GM19324 (cell line): ENCODE measurements at regions not wholly inside any gene's neighbourhood (a gene's known extent, or its start where the extent isn't known, plus 50 kb on each side); places are given as distances from the start of the nearest gene placed in this dataset.
"Not testable (repeated sequence)": the region's sequence is repeated elsewhere in the genome, so short reads cannot be mapped to it uniquely, and the experiment has no call there.

Source experiments
- ATAC-seq: cut with Tn5 transposase; IDR thresholded peaks from one replicate; pipeline ENCODE4 v1.9.1; 2021; ENCODE audit warnings: mild to moderate bottlenecking, moderate library complexity; ENCODE audit not compliant: unreplicated experiment, low FRiP score

DNA sequence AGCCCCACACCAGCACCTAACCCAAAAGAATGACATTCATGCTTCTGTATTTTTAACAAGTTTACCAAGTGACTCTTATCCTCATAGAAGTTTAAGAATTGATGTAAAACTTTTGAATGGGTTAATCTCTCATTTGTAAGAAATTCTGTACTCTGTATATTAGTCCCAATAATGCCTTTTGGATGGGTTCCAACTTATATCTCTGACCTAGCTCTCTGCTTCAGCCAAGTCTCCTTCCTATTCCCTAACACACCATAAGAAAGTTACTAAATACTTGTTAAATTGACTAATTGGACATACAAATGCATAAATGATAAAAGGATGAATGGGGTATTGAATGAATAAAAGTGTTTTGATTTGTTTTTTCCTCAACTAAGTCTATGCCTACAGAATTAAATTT is 557.3 kb downstream of the TMTC2 start:
- no peak for ATAC-seq

DNA sequence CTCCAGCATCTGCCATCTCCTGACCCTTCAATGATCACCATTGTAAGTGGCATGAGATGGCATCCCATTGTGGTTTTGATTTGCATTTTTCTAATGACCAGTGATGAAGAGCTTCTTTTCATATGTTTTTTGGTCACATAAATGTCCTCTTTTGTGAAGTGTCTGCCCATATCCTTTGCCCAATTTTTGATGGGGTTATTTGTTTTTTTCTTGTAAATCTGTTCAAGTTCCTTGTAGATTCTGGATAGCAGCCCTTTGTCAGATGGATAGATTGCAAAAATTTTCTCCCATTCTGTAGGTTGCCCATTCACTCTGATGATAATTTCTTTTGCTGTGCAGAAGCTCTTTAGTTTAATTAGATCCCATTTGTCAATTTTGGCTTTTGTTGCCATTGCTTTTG is 547.3 kb downstream of the TMTC2 start:
- not testable (repeated sequence) for ATAC-seq

DNA sequence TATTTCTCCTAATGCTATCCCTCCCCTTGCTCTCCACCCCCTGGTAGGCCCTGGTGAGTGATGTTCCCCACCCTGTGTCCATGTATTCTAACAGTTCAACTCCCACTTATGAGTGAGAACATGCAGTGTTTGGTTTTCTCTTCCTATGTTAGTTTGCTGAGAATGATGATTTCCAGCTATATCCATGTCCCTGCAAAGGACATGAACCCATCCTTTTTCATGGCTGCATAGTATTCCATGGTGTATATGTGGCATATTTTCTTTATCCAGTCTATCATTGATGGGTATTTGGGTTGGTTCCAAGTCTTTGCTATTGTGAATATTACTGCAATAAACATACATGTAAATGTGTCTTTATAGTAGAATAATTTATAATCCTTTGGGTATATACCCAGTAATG is 540.3 kb downstream of the TMTC2 start:
- not testable (repeated sequence) for ATAC-seq

DNA sequence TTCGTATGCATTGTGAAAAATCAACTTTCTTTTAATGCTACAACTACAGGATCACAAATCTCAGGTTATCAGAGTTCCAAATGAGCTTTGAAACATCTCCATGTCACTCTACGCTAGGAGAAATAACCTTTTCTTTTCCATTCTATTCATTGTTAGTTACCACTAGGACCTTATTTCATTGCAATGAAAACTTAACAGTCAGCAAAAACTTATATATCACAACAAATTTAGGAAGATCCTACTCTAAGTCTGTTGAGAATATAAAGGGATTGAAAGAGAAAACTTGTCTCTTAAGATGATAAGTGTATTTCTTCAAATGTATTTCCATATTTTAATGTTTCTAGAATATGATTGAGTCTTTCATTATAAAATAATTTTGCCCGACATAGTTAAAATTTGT is 539.1 kb downstream of the TMTC2 start:
- no peak for ATAC-seq

DNA sequence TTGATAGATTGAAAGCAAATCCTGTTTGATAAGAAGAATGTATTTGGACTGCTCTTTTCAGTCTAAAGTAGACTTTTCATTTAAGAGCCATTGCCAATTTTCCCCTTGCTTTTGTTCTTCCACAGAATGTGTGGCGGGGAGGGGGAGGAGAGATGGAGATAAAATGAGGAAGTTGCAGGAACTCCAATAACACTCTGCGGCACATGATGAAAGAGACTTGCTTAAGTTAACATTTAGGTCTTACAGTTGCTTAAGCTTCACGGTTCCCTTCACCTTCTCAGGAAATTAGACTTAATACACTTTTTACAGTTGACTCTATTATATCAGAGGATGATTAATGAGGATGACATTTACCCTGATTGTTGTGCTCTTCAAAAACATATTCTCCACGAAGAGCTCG is 537.3 kb downstream of the TMTC2 start:
- no peak for ATAC-seq

DNA sequence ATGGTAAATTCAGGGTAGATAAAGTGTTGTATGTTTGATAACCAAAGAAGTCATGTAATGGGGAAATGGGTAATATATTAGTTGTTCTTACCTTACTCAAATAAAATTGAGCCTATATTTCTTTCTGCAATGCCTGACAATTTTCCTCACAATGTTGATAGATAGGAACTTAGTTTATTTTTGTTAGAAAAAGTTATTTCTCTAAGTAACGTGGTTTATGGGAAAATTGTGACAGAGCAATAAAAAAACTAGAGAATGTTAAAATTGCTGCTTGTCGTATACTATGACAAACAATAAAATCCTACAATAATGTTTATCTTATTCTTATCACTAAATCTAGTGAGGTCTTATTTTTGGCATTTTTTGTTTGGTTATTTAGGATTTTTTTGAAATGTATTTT is 534.1 kb downstream of the TMTC2 start:
- no peak for ATAC-seq

DNA sequence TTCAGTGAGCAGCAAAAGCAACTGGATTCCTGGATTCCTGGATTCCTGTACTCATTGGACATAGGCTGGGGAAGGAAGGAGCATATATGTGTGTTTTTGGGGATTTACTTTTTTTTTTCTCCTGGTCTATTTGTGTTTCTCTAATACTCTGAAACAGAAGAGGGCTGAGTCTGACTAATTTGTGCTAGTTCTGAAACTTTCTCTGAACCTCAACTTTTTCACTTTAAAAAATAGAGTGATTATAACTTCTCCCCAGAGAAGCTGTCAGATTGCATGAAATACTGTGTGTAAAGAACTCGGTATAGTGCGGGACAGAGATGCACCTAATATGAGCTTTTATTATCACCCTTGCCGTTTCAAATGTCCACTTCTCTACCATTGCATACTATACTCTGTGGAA is 529.5 kb downstream of the TMTC2 start:
- ATAC-seq = no peak

DNA sequence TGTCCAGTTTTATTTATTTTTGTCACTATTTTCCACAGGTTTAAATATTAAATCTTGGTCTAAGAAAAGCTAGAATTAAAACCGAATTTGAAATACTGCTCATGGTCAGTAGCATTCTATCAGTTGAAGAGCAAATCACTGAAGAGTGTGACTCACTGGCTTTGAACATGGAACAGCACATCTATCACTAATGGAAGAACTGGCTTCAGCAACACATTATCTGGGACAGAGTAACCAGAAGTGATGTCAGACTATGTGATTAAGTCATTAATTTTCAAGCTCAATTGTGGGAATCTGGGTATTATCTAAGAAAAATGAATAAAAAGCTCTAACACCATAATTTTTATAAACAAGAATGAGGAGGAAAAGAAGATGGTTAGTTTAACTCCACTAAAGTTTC is 527.5 kb downstream of the TMTC2 start:
- ATAC-seq = no peak

DNA sequence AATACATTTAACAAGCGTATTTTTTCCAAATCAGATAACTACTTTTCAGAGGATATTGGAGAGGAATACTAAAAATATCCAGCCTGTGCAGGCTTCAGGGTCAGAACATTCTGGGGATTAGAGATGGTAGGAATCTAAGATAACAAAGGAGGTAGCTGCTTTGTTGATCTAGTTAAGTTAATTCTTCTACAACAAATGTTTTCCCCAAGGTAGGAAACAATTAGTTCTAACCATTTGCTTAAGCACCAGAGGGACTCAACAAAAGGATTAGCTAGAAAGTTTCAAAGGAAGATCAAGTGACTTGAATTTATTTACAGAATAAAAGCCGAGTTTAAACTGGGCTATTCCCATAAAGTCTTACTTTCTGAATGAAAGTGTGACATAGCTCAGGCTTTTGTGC is 524.2 kb downstream of the TMTC2 start:
- ATAC-seq = no peak

DNA sequence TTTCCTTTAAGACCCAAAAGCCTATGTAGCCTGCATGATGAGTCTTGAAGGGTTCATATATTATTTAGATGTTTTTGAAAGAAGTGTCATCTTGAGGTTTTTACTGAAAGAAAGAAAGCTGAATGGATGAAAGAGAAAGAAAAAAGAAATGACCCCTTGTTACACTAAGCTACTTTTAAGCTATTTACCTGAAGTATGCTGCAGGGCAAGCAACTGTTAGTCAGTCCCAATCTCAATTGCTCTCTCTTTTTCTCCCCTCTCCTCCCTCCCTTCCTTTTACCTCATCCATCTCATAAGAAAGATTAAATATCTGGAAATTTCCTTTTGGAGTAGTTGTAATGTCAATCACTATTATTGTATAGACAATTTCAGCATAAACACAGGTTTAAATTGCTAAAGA is 512.4 kb downstream of the TMTC2 start:
- ATAC-seq = no peak

DNA sequence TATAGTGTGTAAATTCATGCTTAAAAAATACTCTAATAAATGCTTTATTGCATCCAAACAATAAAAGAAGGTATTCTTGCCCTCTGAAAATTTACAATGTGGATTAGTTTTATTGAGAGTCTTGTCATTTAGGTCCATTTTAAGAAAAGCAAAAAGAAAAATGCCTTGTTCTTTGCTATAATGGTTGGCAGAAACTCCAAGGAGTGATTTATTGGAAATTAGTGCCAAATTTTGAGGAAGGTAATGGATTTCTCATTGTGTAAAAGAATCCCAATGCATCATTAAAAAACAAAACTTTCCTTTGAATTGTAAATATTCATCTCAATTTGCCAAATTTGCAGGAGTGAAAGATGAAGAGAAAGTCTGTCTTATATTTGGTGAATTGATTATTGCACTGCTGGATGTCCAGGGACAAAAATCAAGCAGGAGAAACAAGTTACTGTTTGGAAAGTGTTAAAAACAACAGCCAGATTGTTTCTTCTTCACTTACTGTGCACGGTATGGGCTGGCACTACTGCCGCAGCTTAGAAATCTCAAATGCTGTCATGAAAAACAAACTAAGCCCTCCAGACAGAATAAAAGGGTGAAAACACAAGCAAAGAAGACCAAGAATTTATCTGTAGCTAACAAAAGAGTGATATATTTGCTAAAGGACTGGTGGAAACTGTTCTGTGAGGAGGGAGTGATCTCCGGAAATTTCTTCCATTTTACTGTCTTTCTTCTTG is 511.7 kb downstream of the TMTC2 start:
- ATAC-seq = no peak

DNA sequence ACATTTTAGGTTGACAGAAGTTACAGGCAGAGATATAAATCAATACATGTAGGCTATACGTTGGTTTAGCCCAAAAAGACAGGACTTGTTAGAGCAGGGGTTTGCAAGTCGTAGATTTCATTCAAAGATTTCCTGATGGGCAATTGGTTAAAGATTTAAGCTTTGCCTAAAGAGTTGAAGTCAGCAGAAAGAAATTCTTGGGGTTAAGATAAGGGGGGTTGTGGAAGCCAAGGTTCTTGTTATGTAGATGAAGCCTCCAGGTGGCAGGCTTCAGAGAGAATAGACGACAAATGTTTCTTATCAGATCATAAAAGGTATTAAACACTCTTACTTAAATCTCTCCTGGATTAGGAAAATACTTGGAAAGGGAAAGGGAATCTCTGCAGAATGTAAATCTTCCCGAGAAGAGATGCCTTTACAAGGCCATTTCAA is 510.8 kb downstream of the TMTC2 start:
- no peak for ATAC-seq

DNA sequence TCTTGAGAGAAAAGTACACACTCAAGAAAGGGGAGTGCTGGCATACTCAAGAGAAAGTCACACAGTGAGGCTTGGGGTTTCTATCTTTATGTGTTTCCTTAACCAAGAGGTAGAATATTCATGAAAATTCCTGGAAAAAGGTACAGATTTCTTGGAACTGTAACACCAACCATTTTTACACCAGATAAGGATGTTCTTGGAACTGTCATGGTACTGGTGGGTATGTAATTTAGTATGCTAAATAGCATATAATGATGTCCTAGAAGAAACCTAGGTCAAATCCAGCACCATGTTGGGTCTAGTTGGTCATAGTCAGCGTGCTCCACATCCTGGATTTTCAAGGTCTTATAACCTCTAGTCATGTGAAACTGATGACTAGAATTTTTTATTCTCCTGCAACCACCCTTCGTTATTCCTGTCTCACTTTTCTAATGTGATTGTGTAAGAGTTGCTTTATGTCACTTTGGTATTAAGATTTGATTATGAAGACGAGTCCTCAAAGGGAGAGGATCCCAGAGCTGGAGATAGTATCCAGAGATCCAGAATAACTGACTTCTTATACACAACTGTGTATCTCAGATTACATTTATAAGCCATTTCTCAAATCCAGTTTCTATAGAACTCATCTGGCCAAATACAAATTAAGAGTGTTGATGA is 510.1 kb downstream of the TMTC2 start:
- no peak for ATAC-seq

DNA sequence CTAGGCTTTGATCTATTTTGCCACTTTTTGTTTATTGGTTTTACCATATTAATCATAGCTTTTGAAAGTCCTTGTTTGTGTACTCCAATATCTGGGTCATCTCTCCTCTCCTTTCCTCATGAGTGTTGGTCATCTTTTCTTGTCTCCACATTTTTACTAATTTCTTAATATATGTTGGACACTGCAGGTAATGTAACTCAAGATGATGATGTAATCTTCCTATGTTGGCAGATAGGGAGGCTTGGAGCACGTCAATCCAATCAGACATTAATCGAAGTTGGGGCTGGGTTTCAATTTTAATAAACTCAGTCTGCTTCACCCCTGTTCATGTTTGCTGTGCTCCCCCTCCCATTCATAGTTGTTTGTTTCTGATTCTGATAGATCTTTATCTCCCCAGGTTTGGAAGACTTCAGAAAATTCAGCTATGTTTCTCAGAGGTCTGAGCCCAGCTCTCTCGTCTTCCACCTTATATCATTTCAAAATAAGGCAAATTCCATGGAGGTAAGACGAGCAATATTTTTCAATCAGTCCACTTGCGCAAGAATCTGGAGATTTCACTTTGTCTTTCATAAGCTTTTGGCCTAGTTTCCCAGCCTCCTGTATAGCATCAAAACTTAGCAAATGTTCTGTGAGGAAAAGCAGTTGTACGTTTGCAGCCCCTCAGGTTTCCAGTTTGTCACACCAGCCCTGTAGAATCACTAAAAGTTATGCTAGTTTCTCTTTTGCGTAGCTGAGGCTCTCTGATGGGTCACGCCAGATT is 504.1 kb downstream of the TMTC2 start:
- no peak for ATAC-seq

DNA sequence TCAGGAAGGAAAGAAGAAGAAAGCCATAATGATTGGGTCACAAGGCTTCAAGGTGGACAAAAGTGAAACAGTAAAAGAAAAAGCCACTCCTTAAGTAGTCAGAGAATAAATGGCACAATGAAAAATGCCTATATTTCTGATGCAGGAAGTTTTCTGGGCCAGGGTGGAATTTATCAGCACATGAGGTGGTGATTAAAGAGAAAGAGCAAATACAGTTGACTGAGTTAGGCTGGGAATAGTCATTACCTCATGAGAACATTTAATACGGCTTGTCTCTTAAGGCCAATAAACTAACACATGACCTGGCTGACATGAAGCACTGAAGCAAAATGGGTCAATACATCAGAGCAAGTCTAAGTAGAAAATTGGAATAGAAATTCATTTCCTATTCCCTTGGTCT is 499.7 kb downstream of the TMTC2 start:
- no peak for ATAC-seq

DNA sequence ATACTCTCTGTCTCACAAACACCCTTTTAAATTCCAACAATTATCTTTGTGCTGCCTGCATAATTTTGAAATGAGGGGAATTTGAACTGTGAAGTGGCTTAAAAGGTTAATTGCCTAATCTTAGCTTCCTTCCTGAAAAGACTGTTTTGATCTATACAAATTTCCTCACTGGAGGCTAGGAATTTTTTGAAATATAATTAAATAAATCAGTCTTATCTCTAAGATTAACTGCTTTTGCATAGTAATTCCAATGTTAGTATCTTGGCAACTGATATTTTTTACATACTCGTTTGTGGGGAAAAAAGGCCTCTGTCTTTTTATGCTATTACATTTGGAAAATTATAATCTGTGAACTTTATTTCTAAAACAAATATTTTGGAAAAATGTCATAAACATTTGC is 498.5 kb downstream of the TMTC2 start:
- no peak for ATAC-seq
